Activated CD4-positive, alpha-beta T cell treated with anti-CD3 and anti-CD28 coated beads, Interleukin-2, amount 10 ng/mL, durations not matched to agents 7 days and 5 days (primary cell): ENCODE measurements at regions not wholly inside any gene's neighbourhood (a gene's known extent, or its start where the extent isn't known, plus 50 kb on each side); places are given as distances from the start of the nearest gene placed in this dataset.

Source experiments
- CTCF ChIA-PET: fragments of 350-600 bp; sonication (Branson Sonifier 250); formaldehyde crosslinking; loops from one replicate; lab custom pipeline; 2021; ENCODE audit warnings: antibody characterized with exemption; lab: Charles Lee
- POLR2A ChIA-PET: fragments of 350-600 bp; sonication (Branson Sonifier 250); formaldehyde crosslinking; loops from one replicate; lab custom pipeline; 2021; ENCODE audit warnings: antibody characterized with exemption; lab: Charles Lee
- DNase-seq: peaks from one replicate; pipeline ENCODE4 v3.0.0-alpha.2; 2020
- H3K27ac Mint-ChIP-seq: one replicate; pipeline ENCODE4 v1.8.0; 2021; ENCODE audit warnings: mild to moderate bottlenecking, moderate library complexity, mixed read lengths
- H3K27me3 Mint-ChIP-seq: one replicate; pipeline ENCODE4 v1.8.0; 2021; ENCODE audit warnings: mixed read lengths
- H3K36me3 Mint-ChIP-seq: one replicate; pipeline ENCODE4 v1.8.0; 2021; ENCODE audit warnings: low read depth, mixed read lengths
- H3K4me1 Mint-ChIP-seq: one replicate; pipeline ENCODE4 v1.8.0; 2021; ENCODE audit warnings: mixed read lengths
- H3K4me3 Mint-ChIP-seq: one replicate; pipeline ENCODE4 v1.8.0; 2021; ENCODE audit warnings: mild to moderate bottlenecking, moderate library complexity, mixed read lengths
- H3K9me3 Mint-ChIP-seq: one replicate; pipeline ENCODE4 v1.8.0; 2021; ENCODE audit warnings: mixed read lengths

- ChIA-PET POLR2A (no interaction called here), CTCF (interaction anchor here (0.7 kb wide), 1 partner anchor 82 kb away, joined by 3 read pairs; no protein-coding TSS in a partner anchor)
- DNase-seq: no peak
- H3K27ac Mint-ChIP-seq: no peak overlapping the region
- no peaks in the 10 kb centered on the region for H3K36me3 Mint-ChIP-seq
- H3K9me3 Mint-ChIP-seq: no peaks in the 10 kb centered on the region
- peaks cover 2% of the 10 kb centered on the region for H3K27me3 Mint-ChIP-seq
- H3K4me1 Mint-ChIP-seq: no peaks in the 10 kb centered on the region
- no peak overlapping the region for H3K4me3 Mint-ChIP-seq
Measured at GRCh38 chr4:74665346-74665745, 129.0 kb downstream of the BTC start.

GRCh38 chr4:74665876-74666275 lies 128.4 kb downstream of the BTC start:
- POLR2A ChIA-PET: no interaction called here
- Mint-ChIP-seq H3K27me3 (peaks cover 2% of the 10 kb centered on the region), H3K9me3 (no peaks in the 10 kb centered on the region), H3K27ac (no peak overlapping the region), H3K4me1 (no peaks in the 10 kb centered on the region), H3K36me3 (no peaks in the 10 kb centered on the region), H3K4me3 (no peak overlapping the region)
- no peak for DNase-seq
- CTCF ChIA-PET: no interaction called here

GRCh38 chr4:74667438-74667837 lies 126.9 kb downstream of the BTC start:
- Mint-ChIP-seq H3K4me1 (no peaks in the 10 kb centered on the region), H3K27ac (no peak overlapping the region), H3K9me3 (no peaks in the 10 kb centered on the region), H3K27me3 (peaks cover 7% of the 10 kb centered on the region), H3K4me3 (no peak overlapping the region), H3K36me3 (no peaks in the 10 kb centered on the region)
- no peak for DNase-seq
- ChIA-PET POLR2A (no interaction called here), CTCF (interaction anchor here (0.5 kb wide), 1 partner anchor 340 kb away, joined by 3 read pairs; no protein-coding TSS in a partner anchor)

- no peak overlapping the region for H3K27ac Mint-ChIP-seq
- no peaks in the 10 kb centered on the region for H3K36me3 Mint-ChIP-seq
- ChIA-PET CTCF (interaction anchor here (0.5 kb wide), 1 partner anchor 340 kb away, joined by 3 read pairs; no protein-coding TSS in a partner anchor), POLR2A (no interaction called here)
- no peaks in the 10 kb centered on the region for H3K9me3 Mint-ChIP-seq
- H3K4me1 Mint-ChIP-seq: no peaks in the 10 kb centered on the region
- no peak overlapping the region for H3K4me3 Mint-ChIP-seq
- DNase-seq: no peak
- peaks cover 8% of the 10 kb centered on the region for H3K27me3 Mint-ChIP-seq
Measured at GRCh38 chr4:74667944-74668343, 126.4 kb downstream of the BTC start.

- no peak overlapping the region for H3K27ac Mint-ChIP-seq
- H3K4me1 Mint-ChIP-seq: peaks cover 3% of the 10 kb centered on the region
- CTCF ChIA-PET: interaction anchor here (0.7 kb wide), 1 partner anchor 118 kb away, joined by 3 read pairs; no protein-coding TSS in a partner anchor
- POLR2A ChIA-PET: no interaction called here
- no peak for DNase-seq
- peaks cover 15% of the 10 kb centered on the region for H3K27me3 Mint-ChIP-seq
- H3K36me3 Mint-ChIP-seq: no peaks in the 10 kb centered on the region
- H3K4me3 Mint-ChIP-seq: no peak overlapping the region
- H3K9me3 Mint-ChIP-seq: no peaks in the 10 kb centered on the region
Measured at GRCh38 chr4:74669702-74670101, 124.6 kb downstream of the BTC start.

- no peak overlapping the region for H3K27ac Mint-ChIP-seq
- H3K4me1 Mint-ChIP-seq: peaks cover 5% of the 10 kb centered on the region
- ChIA-PET POLR2A (no interaction called here), CTCF (no interaction called here)
- H3K9me3 Mint-ChIP-seq: no peaks in the 10 kb centered on the region
- no peak for DNase-seq
- no peak overlapping the region for H3K4me3 Mint-ChIP-seq
- peaks cover 15% of the 10 kb centered on the region for H3K27me3 Mint-ChIP-seq
- no peaks in the 10 kb centered on the region for H3K36me3 Mint-ChIP-seq
Measured at GRCh38 chr4:74670583-74670982, 123.7 kb downstream of the BTC start.

- H3K27me3 Mint-ChIP-seq: peaks cover 15% of the 10 kb centered on the region
- no peaks in the 10 kb centered on the region for H3K9me3 Mint-ChIP-seq
- no peak overlapping the region for H3K27ac Mint-ChIP-seq
- H3K4me3 Mint-ChIP-seq: no peak overlapping the region
- H3K4me1 Mint-ChIP-seq: peaks cover 5% of the 10 kb centered on the region
- ChIA-PET POLR2A (no interaction called here), CTCF (interaction anchor here (0.6 kb wide), 1 partner anchor 292 kb away, joined by 3 read pairs; no protein-coding TSS in a partner anchor)
- peak; percentile 48 for DNase-seq
- no peaks in the 10 kb centered on the region for H3K36me3 Mint-ChIP-seq
Measured at GRCh38 chr4:74671080-74671698, 123.1 kb downstream of the BTC start.

GRCh38 chr4:74674750-74675149 lies 119.6 kb downstream of the BTC start:
- peaks cover 5% of the 10 kb centered on the region for H3K4me1 Mint-ChIP-seq
- H3K4me3 Mint-ChIP-seq: no peak overlapping the region
- H3K27me3 Mint-ChIP-seq: peaks cover 27% of the 10 kb centered on the region
- no peak overlapping the region for H3K27ac Mint-ChIP-seq
- CTCF ChIA-PET: no interaction called here
- POLR2A ChIA-PET: no interaction called here
- no peaks in the 10 kb centered on the region for H3K36me3 Mint-ChIP-seq
- DNase-seq: no peak
- H3K9me3 Mint-ChIP-seq: no peaks in the 10 kb centered on the region

- H3K36me3 Mint-ChIP-seq: no peaks in the 10 kb centered on the region
- H3K27ac Mint-ChIP-seq: no peak overlapping the region
- peaks cover 5% of the 10 kb centered on the region for H3K4me1 Mint-ChIP-seq
- H3K27me3 Mint-ChIP-seq: peaks cover 35% of the 10 kb centered on the region
- peak; percentile 17 for DNase-seq
- CTCF ChIA-PET: interaction anchor here (0.5 to 1.4 kb wide), 3 partner anchors 12 to 222 kb away, joined by 4 to 5 read pairs (median 4); no protein-coding TSS in a partner anchor
- no peaks in the 10 kb centered on the region for H3K9me3 Mint-ChIP-seq
- POLR2A ChIA-PET: no interaction called here
- H3K4me3 Mint-ChIP-seq: no peak overlapping the region
Measured at GRCh38 chr4:74675673-74676279, 118.5 kb downstream of the BTC start.

GRCh38 chr4:74682567-74683359 lies 111.6 kb downstream of the BTC start:
- H3K36me3 Mint-ChIP-seq: no peaks in the 10 kb centered on the region
- ChIA-PET POLR2A (no interaction called here), CTCF (no interaction called here)
- no peak overlapping the region for H3K4me3 Mint-ChIP-seq
- H3K4me1 Mint-ChIP-seq: no peaks in the 10 kb centered on the region
- H3K27me3 Mint-ChIP-seq: peaks cover 24% of the 10 kb centered on the region
- H3K9me3 Mint-ChIP-seq: no peaks in the 10 kb centered on the region
- no peak for DNase-seq
- H3K27ac Mint-ChIP-seq: no peak overlapping the region

- Mint-ChIP-seq H3K27me3 (peaks cover 13% of the 10 kb centered on the region), H3K9me3 (no peaks in the 10 kb centered on the region), H3K4me3 (no peak overlapping the region), H3K36me3 (no peaks in the 10 kb centered on the region), H3K4me1 (no peaks in the 10 kb centered on the region), H3K27ac (no peak overlapping the region)
- no peak for DNase-seq
- POLR2A ChIA-PET: interaction anchor here (0.6 kb wide), 1 partner anchor 46 kb away, joined by 3 read pairs; no protein-coding TSS in a partner anchor
- CTCF ChIA-PET: no interaction called here
Measured at GRCh38 chr4:74692972-74693371, 101.4 kb downstream of the BTC start.
